Immature natural killer cell (primary cell): ENCODE measurements at regions not wholly inside any gene's neighbourhood (a gene's known extent, or its start where the extent isn't known, plus 50 kb on each side); places are given as distances from the start of the nearest gene placed in this dataset.

Experiments used
- DNase-seq, 3 donors: peaks; one replicate each; pipeline ENCODE4 v3.0.0; 2022; ENCODE audit warnings: mixed read lengths in 1 of 3
- H3K27ac Mint-ChIP-seq, 6 donors: one replicate each; pipeline ENCODE4 v1.8.0; 2020; ENCODE audit warnings: mixed read lengths in 6 of 6, mild to moderate bottlenecking in 5 of 6, inconsistent platforms in 4 of 6, moderate library complexity in 3 of 6
- H3K27me3 Mint-ChIP-seq, 3 donors: one replicate each; pipeline ENCODE4 v1.8.0; 2020 to 2021; ENCODE audit warnings: low read depth in 3 of 3, mild to moderate bottlenecking in 3 of 3, mixed read lengths in 3 of 3, moderate library complexity in 3 of 3, inconsistent platforms in 1 of 3
- H3K36me3 Mint-ChIP-seq, 3 donors: one replicate each; pipeline ENCODE4 v1.8.0; 2020; ENCODE audit warnings: mixed read lengths in 3 of 3, inconsistent platforms in 2 of 3, mild to moderate bottlenecking in 2 of 3
- H3K4me1 Mint-ChIP-seq, 2 donors: one replicate each; pipeline ENCODE4 v1.8.0; 2020; ENCODE audit warnings: inconsistent platforms in 2 of 2, mild to moderate bottlenecking in 2 of 2, mixed read lengths in 2 of 2, moderate library complexity in 1 of 2
- H3K4me3 Mint-ChIP-seq, 5 donors: one replicate each; pipeline ENCODE4 v1.8.0; 2020; ENCODE audit warnings: mild to moderate bottlenecking in 5 of 5, mixed read lengths in 5 of 5, inconsistent platforms in 3 of 5, moderate library complexity in 3 of 5
- H3K9me3 Mint-ChIP-seq, 6 donors: one replicate each; pipeline ENCODE4 v1.8.0; 2020; ENCODE audit warnings: mild to moderate bottlenecking in 6 of 6, mixed read lengths in 6 of 6, inconsistent platforms in 4 of 6, moderate library complexity in 3 of 6

GRCh38 chr18:70419526-70419925 is 130.7 kb downstream of the SOCS6 start:
- Mint-ChIP-seq H3K9me3 (no peaks in the 10 kb centered on the region), H3K27me3 (peaks cover 3 to 10% (median 3%) of the 10 kb centered on the region in 3 donors), H3K4me1 (no peaks in the 10 kb centered on the region), H3K36me3 (no peaks in the 10 kb centered on the region), H3K27ac (no peak overlapping the region), H3K4me3 (no peak overlapping the region)
- no peak for DNase-seq

GRCh38 chr18:70418546-70419311 is 129.9 kb downstream of the SOCS6 start:
- Mint-ChIP-seq H3K4me3 (no peak overlapping the region), H3K4me1 (no peaks in the 10 kb centered on the region), H3K36me3 (no peaks in the 10 kb centered on the region), H3K27ac (no peak overlapping the region), H3K27me3 (peaks cover 3 to 5% (median 3%) of the 10 kb centered on the region in 3 donors), H3K9me3 (no peaks in the 10 kb centered on the region)
- no peak for DNase-seq

GRCh38 chr18:70417847-70418246 is 129.0 kb downstream of the SOCS6 start:
- peaks cover 2 to 5% (median 3%) of the 10 kb centered on the region in 3 donors for H3K27me3 Mint-ChIP-seq
- no peak for DNase-seq
- H3K27ac Mint-ChIP-seq = no peak overlapping the region
- H3K9me3 Mint-ChIP-seq = no peaks in the 10 kb centered on the region
- H3K4me3 Mint-ChIP-seq = no peak overlapping the region
- no peaks in the 10 kb centered on the region for H3K36me3 Mint-ChIP-seq
- no peaks in the 10 kb centered on the region for H3K4me1 Mint-ChIP-seq

GRCh38 chr18:70416496-70416895 is 127.7 kb downstream of the SOCS6 start:
- H3K9me3 Mint-ChIP-seq = no peaks in the 10 kb centered on the region
- DNase-seq = no peak
- no peaks in the 10 kb centered on the region for H3K4me1 Mint-ChIP-seq
- no peak overlapping the region for H3K4me3 Mint-ChIP-seq
- no peaks in the 10 kb centered on the region for H3K36me3 Mint-ChIP-seq
- peaks cover 2 to 3% (median 3%) of the 10 kb centered on the region in 3 donors for H3K27me3 Mint-ChIP-seq
- H3K27ac Mint-ChIP-seq = no peak overlapping the region

- Mint-ChIP-seq H3K27ac (no peak overlapping the region), H3K27me3 (peaks cover 2 to 3% (median 3%) of the 10 kb centered on the region in 3 donors)
These were observed 127.1 kb downstream of the SOCS6 start for GRCh38 chr18:70415823-70416488.

GRCh38 chr18:70414315-70414900 is 125.6 kb downstream of the SOCS6 start:
- peaks cover 0 to 2% (median 0%) of the 10 kb centered on the region in 6 donors for H3K9me3 Mint-ChIP-seq
- no peaks in the 10 kb centered on the region for H3K4me1 Mint-ChIP-seq
- no peak overlapping the region for H3K27ac Mint-ChIP-seq
- DNase-seq = no peak
- H3K27me3 Mint-ChIP-seq = peaks cover 0 to 5% (median 2%) of the 10 kb centered on the region in 3 donors
- no peaks in the 10 kb centered on the region for H3K36me3 Mint-ChIP-seq
- no peak overlapping the region for H3K4me3 Mint-ChIP-seq

More at GRCh38 chr18:70415823-70416488, 127.1 kb downstream of the SOCS6 start:
- no peak overlapping the region for H3K4me3 Mint-ChIP-seq
- H3K9me3 Mint-ChIP-seq = no peaks in the 10 kb centered on the region
- no peaks in the 10 kb centered on the region for H3K36me3 Mint-ChIP-seq
- H3K4me1 Mint-ChIP-seq = no peaks in the 10 kb centered on the region
- DNase-seq = no peak

GRCh38 chr18:70413455-70413854 is 124.6 kb downstream of the SOCS6 start:
- Mint-ChIP-seq H3K36me3 (no peaks in the 10 kb centered on the region), H3K9me3 (peaks cover 0 to 2% (median 0%) of the 10 kb centered on the region in 6 donors), H3K27ac (no peak overlapping the region), H3K4me3 (no peak overlapping the region), H3K27me3 (peaks cover 0 to 5% (median 2%) of the 10 kb centered on the region in 3 donors), H3K4me1 (no peaks in the 10 kb centered on the region)
- DNase-seq = no peak

- peaks cover 0 to 2% (median 0%) of the 10 kb centered on the region in 6 donors for H3K9me3 Mint-ChIP-seq
- H3K4me3 Mint-ChIP-seq = no peak overlapping the region
- no peaks in the 10 kb centered on the region for H3K36me3 Mint-ChIP-seq
- H3K4me1 Mint-ChIP-seq = no peaks in the 10 kb centered on the region
- H3K27me3 Mint-ChIP-seq = peaks cover 0 to 5% (median 0%) of the 10 kb centered on the region in 3 donors
- no peak for DNase-seq
- H3K27ac Mint-ChIP-seq = no peak overlapping the region
These were observed 123.1 kb downstream of the SOCS6 start for GRCh38 chr18:70411876-70412435.

- Mint-ChIP-seq H3K4me3 (no peak overlapping the region), H3K27ac (no peak overlapping the region), H3K27me3 (peaks cover 0 to 5% (median 0%) of the 10 kb centered on the region in 3 donors), H3K9me3 (peaks cover 0 to 4% (median 0%) of the 10 kb centered on the region in 6 donors), H3K36me3 (no peaks in the 10 kb centered on the region), H3K4me1 (no peaks in the 10 kb centered on the region)
- DNase-seq = no peak
These were observed 122.5 kb downstream of the SOCS6 start for GRCh38 chr18:70411307-70411706.

GRCh38 chr18:70405052-70405451 is 116.2 kb downstream of the SOCS6 start:
- Mint-ChIP-seq H3K27me3 (peaks cover 1 to 5% (median 4%) of the 10 kb centered on the region in 3 donors), H3K9me3 (peaks cover 0 to 5% (median 0%) of the 10 kb centered on the region in 6 donors), H3K4me3 (no peak overlapping the region), H3K4me1 (no peaks in the 10 kb centered on the region), H3K27ac (no peak overlapping the region), H3K36me3 (no peaks in the 10 kb centered on the region)
- DNase-seq = no peak

GRCh38 chr18:70400476-70400875 is 111.6 kb downstream of the SOCS6 start:
- Mint-ChIP-seq H3K4me1 (no peaks in the 10 kb centered on the region), H3K36me3 (no peaks in the 10 kb centered on the region), H3K27me3 (peaks cover 0 to 5% (median 4%) of the 10 kb centered on the region in 3 donors), H3K4me3 (no peak overlapping the region), H3K27ac (no peak overlapping the region), H3K9me3 (no peaks in the 10 kb centered on the region)
- DNase-seq = no peak

GRCh38 chr18:70398076-70398475 is 109.2 kb downstream of the SOCS6 start:
- Mint-ChIP-seq H3K36me3 (no peaks in the 10 kb centered on the region), H3K27me3 (peaks cover 0 to 4% (median 4%) of the 10 kb centered on the region in 3 donors), H3K9me3 (no peaks in the 10 kb centered on the region), H3K4me1 (no peaks in the 10 kb centered on the region), H3K4me3 (no peak overlapping the region), H3K27ac (no peak overlapping the region)
- no peak for DNase-seq

GRCh38 chr18:70397259-70397925 is 108.5 kb downstream of the SOCS6 start:
- H3K4me1 Mint-ChIP-seq = no peaks in the 10 kb centered on the region
- peaks cover 0 to 6% (median 4%) of the 10 kb centered on the region in 3 donors for H3K27me3 Mint-ChIP-seq
- no peaks in the 10 kb centered on the region for H3K9me3 Mint-ChIP-seq
- H3K27ac Mint-ChIP-seq = no peak overlapping the region
- H3K4me3 Mint-ChIP-seq = no peak overlapping the region
- H3K36me3 Mint-ChIP-seq = no peaks in the 10 kb centered on the region
- no peak for DNase-seq
